ENCODE measurements at regions not wholly inside any gene's neighbourhood (a gene's known extent, or its start where the extent isn't known, plus 50 kb on each side); places are given as distances from the start of the nearest gene placed in this dataset.

DNA sequence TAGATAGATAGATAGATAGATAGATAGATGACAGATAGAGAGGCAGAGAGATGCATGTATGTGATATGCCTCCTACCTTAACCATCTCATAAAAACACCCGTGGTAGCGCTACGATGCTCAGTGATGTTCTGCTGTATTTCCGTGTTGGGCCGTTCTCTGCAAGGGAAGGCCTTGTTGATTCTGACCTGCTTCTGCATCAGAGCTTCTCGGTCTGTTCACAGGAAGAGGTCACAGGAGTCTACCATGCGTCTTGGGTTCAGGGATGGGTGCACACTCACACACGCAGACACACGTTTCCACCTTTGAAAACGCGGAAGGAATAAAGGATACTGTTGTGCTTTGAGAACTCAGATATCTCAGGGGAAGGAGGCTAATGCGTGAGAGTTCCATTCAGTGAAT is 316.9 kb downstream of the TEX29 start (continued):
- TF ChIP-seq, protein P1, sequence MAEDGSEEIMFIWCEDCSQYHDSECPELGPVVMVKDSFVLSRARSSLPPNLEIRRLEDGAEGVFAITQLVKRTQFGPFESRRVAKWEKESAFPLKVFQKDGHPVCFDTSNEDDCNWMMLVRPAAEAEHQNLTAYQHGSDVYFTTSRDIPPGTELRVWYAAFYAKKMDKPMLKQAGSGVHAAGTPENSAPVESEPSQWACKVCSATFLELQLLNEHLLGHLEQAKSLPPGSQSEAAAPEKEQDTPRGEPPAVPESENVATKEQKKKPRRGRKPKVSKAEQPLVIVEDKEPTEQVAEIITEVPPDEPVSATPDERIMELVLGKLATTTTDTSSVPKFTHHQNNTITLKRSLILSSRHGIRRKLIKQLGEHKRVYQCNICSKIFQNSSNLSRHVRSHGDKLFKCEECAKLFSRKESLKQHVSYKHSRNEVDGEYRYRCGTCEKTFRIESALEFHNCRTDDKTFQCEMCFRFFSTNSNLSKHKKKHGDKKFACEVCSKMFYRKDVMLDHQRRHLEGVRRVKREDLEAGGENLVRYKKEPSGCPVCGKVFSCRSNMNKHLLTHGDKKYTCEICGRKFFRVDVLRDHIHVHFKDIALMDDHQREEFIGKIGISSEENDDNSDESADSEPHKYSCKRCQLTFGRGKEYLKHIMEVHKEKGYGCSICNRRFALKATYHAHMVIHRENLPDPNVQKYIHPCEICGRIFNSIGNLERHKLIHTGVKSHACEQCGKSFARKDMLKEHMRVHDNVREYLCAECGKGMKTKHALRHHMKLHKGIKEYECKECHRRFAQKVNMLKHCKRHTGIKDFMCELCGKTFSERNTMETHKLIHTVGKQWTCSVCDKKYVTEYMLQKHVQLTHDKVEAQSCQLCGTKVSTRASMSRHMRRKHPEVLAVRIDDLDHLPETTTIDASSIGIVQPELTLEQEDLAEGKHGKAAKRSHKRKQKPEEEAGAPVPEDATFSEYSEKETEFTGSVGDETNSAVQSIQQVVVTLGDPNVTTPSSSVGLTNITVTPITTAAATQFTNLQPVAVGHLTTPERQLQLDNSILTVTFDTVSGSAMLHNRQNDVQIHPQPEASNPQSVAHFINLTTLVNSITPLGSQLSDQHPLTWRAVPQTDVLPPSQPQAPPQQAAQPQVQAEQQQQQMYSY (CRISPR knock-in tag; IDR thresholded peaks at IDR 0.05) = no peak

DNA sequence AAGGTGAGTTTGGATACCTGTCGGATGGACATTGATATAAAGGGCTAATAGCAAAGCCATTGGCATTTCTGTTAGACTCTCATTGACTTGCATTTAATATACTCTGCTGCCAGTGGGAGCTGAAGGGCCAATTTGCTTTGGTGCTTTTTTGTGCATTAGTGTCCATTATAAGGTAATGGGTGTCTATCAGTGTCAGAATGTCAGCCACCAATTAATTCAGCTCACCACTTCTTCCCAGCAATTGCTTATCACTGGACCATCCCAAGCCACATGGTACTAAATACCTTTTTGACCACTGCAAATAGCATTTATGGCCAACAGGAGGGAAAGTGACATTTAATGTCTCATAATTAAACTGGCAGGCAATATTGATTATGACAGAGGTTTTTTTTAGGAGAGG is 317.8 kb downstream of the TEX29 start:
- H3K4me3 Mint-ChIP-seq = no peak overlapping the region
- H3K36me3 Mint-ChIP-seq = no peaks in the 10 kb centered on the region
- DNase-seq (ENCODE audit: low spot score) (no peak), ATAC-seq (no peak)
- H3K27ac Mint-ChIP-seq = no peak overlapping the region
- H3K9me3 Mint-ChIP-seq = no peaks in the 10 kb centered on the region
- peaks cover 7% of the 10 kb centered on the region for H3K27me3 Mint-ChIP-seq (ENCODE audit: low read depth)
- no peak for TF ChIP-seq HMGA2 (CRISPR knock-in tag; IDR thresholded peaks at IDR 0.05)
- no peak for TF ChIP-seq RELA (CRISPR knock-in tag; IDR thresholded peaks at IDR 0.05; ENCODE audit: borderline replicate concordance)
- no peak for TF ChIP-seq ZNF423 (CRISPR knock-in tag; IDR thresholded peaks at IDR 0.05)
- no peak for TF ChIP-seq FOXK1 (CRISPR knock-in tag; IDR thresholded peaks at IDR 0.05)
- no peak for TF ChIP-seq ATF1 (CRISPR knock-in tag; IDR thresholded peaks at IDR 0.05)
- TF ChIP-seq FOXJ3 (CRISPR knock-in tag; IDR thresholded peaks at IDR 0.05; ENCODE audit: borderline replicate concordance) = no peak
- no peak for TF ChIP-seq CBFB (CRISPR knock-in tag; IDR thresholded peaks at IDR 0.05; ENCODE audit: low read depth)
- POLR2A ChIA-PET = no interaction called here
- peaks cover 37% of the 10 kb centered on the region for H3K4me1 Mint-ChIP-seq
- CTCF ChIA-PET = interaction anchor here (1.9 kb wide), 1 partner anchor 8 kb away, joined by 4 read pairs; no protein-coding TSS in a partner anchor

DNA sequence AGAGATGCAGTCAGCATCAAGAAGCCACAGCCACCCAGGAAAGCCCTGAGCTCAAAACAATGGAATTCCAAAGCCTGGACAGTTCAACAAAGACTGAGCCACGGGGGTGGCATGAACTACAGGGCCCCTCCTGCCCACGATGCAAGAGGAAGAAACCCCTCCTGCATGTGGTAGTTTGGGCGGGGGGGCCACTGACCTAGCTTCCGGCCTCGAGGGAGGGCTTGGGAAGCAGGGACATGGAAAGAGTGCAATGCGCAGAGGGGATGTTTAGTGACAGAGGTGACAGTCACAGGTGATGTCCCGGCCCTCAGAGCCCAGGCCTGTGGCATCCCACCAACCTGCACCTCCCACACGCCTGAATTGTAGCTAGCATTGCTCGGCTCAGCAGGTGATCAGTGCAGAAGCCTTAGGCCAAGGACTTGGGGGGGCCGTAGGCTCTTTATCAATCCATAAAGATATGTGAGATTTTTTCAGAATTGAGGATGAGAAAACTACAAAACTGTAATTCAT is 318.8 kb downstream of the TEX29 start:
- Mint-ChIP-seq H3K27ac (no peak overlapping the region), H3K27me3 (ENCODE audit: low read depth) (peaks cover 7% of the 10 kb centered on the region), H3K4me1 (peaks cover 27% of the 10 kb centered on the region), H3K9me3 (no peaks in the 10 kb centered on the region), H3K36me3 (no peaks in the 10 kb centered on the region), H3K4me3 (no peak overlapping the region)
- ChIA-PET POLR2A (no interaction called here), CTCF (interaction anchor here (1.9 kb wide), 1 partner anchor 9 kb away, joined by 4 read pairs; no protein-coding TSS in a partner anchor)
- TF ChIP-seq SOX15 (CRISPR knock-in tag; IDR thresholded peaks at IDR 0.05) (no peak), ZNF232 (CRISPR knock-in tag; IDR thresholded peaks at IDR 0.05) (no peak), FOXK1 (CRISPR knock-in tag; IDR thresholded peaks at IDR 0.05) (no peak), NR3C1 (CRISPR knock-in tag; conservative IDR thresholded peaks at IDR 0.05; ENCODE audit: low read depth) (no peak), JUN (CRISPR knock-in tag; IDR thresholded peaks at IDR 0.05) (no peak), ZNF138 (CRISPR knock-in tag; conservative IDR thresholded peaks at IDR 0.05) (no peak), HMGA2 (CRISPR knock-in tag; IDR thresholded peaks at IDR 0.05) (no peak), MXD4 (CRISPR knock-in tag; IDR thresholded peaks at IDR 0.05; ENCODE audit: borderline replicate concordance) (no peak)
- TF ChIP-seq, protein P2, sequence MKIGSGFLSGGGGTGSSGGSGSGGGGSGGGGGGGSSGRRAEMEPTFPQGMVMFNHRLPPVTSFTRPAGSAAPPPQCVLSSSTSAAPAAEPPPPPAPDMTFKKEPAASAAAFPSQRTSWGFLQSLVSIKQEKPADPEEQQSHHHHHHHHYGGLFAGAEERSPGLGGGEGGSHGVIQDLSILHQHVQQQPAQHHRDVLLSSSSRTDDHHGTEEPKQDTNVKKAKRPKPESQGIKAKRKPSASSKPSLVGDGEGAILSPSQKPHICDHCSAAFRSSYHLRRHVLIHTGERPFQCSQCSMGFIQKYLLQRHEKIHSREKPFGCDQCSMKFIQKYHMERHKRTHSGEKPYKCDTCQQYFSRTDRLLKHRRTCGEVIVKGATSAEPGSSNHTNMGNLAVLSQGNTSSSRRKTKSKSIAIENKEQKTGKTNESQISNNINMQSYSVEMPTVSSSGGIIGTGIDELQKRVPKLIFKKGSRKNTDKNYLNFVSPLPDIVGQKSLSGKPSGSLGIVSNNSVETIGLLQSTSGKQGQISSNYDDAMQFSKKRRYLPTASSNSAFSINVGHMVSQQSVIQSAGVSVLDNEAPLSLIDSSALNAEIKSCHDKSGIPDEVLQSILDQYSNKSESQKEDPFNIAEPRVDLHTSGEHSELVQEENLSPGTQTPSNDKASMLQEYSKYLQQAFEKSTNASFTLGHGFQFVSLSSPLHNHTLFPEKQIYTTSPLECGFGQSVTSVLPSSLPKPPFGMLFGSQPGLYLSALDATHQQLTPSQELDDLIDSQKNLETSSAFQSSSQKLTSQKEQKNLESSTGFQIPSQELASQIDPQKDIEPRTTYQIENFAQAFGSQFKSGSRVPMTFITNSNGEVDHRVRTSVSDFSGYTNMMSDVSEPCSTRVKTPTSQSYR (CRISPR knock-in tag; IDR thresholded peaks at IDR 0.05) = no peak
- TF ChIP-seq, protein P3, sequence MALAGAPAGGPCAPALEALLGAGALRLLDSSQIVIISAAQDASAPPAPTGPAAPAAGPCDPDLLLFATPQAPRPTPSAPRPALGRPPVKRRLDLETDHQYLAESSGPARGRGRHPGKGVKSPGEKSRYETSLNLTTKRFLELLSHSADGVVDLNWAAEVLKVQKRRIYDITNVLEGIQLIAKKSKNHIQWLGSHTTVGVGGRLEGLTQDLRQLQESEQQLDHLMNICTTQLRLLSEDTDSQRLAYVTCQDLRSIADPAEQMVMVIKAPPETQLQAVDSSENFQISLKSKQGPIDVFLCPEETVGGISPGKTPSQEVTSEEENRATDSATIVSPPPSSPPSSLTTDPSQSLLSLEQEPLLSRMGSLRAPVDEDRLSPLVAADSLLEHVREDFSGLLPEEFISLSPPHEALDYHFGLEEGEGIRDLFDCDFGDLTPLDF (CRISPR knock-in tag; IDR thresholded peaks at IDR 0.05) = no peak
- TF ChIP-seq, protein P4, sequence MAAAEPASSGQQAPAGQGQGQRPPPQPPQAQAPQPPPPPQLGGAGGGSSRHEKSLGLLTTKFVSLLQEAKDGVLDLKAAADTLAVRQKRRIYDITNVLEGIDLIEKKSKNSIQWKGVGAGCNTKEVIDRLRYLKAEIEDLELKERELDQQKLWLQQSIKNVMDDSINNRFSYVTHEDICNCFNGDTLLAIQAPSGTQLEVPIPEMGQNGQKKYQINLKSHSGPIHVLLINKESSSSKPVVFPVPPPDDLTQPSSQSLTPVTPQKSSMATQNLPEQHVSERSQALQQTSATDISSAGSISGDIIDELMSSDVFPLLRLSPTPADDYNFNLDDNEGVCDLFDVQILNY (CRISPR knock-in tag; IDR thresholded peaks at IDR 0.05) = no peak
- TF ChIP-seq, protein P5, sequence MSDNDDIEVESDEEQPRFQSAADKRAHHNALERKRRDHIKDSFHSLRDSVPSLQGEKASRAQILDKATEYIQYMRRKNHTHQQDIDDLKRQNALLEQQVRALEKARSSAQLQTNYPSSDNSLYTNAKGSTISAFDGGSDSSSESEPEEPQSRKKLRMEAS (CRISPR knock-in tag; IDR thresholded peaks at IDR 0.05) = no peak
- TF ChIP-seq, protein P6, sequence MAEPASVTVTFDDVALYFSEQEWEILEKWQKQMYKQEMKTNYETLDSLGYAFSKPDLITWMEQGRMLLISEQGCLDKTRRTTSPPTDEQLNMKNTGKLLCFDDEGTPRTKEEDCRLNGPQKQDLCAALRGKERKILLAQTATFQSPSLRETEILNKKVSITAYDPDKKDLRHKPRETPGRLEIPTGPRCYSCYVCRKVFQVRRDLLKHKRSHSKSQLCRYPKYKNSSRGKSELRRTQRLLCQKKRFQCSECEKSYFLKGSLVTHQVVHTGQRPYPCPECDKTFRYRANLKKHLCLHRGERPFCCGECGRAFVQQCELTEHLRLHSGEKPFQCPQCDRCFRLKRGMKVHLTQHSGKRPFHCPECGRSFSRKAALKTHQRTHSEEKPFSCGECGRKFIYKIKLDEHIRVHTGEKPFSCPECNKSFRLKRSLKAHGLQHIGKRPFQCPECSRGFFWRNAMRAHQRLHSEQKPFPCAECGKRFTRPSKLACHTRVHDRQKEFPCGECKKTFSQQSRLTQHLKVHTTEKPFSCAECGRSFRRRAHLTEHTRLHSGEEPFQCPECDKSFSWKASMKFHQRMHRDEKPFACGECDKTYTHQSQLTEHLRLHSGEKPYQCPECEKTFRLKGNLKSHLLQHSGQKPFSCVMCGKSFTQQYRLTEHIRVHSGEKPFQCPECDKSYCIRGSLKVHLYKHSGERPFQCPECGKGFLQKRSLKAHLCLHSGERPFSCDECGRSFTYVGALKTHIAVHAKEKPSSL (CRISPR knock-in tag; conservative IDR thresholded peaks at IDR 0.05) = no peak
- ATAC-seq (no peak), DNase-seq (ENCODE audit: low spot score) (no peak)

Measured in WTC11 (cell line).